Transverse colon (tissue), 4 donors: ENCODE measurements at regions not wholly inside any gene's neighbourhood (a gene's known extent, or its start where the extent isn't known, plus 50 kb on each side); places are given as distances from the start of the nearest gene placed in this dataset.

Experiments
- DNase-seq: peaks from one replicate; pipeline ENCODE4 v3.0.0-alpha.2; 2019
- H3K27ac ChIP-seq, 4 donors: fragments of 200-600 bp; sonication (generic); 2 replicates each; pipeline ENCODE4 v1.5.1; 2016 to 2018; ENCODE audit warnings: inconsistent platforms in 4 of 4
- H3K27me3 ChIP-seq: fragments of 200-600 bp; sonication (generic); 2 replicates; pipeline ENCODE4 v1.5.1; 2017; ENCODE audit warnings: inconsistent platforms
- H3K36me3 ChIP-seq, 4 donors: fragments of 200-600 bp; sonication (generic); 2 replicates each; pipeline ENCODE4 v1.5.1; 2017 to 2019; ENCODE audit warnings: inconsistent platforms in 4 of 4
- H3K4me1 ChIP-seq, 4 donors: fragments of 200-600 bp; sonication (generic); 2 replicates each; pipeline ENCODE4 v1.5.1; 2017 to 2020; ENCODE audit warnings: inconsistent platforms in 4 of 4
- H3K4me3 ChIP-seq, 4 donors: fragments of 200-600 bp; sonication (generic); 1 replicate in 1 of 4; 2 replicates in 3 of 4; pipeline versions ENCODE4 v1.5.1 to v1.6.1; 2017 to 2019; ENCODE audit warnings: inconsistent platforms in 4 of 4
- H3K9me3 ChIP-seq, 2 donors: fragments of 200-600 bp; sonication (generic); 2 replicates each; pipeline ENCODE4 v1.5.1; 2017 to 2019; ENCODE audit warnings: inconsistent platforms in 2 of 2
- CTCF ChIP-seq, 5 experiments: fragments of 200-600 bp in 3 of 5; fragments of 450-650 bp in 2 of 5; sonication (generic) in 3 of 5; IDR thresholded peaks; 1 replicate in 2 of 5; 2 replicates in 3 of 5; pipeline ENCODE4 v1.5.1; 2016 to 2017; ENCODE audit warnings: antibody characterized with exemption in 5 of 5, inconsistent platforms in 3 of 5, mild to moderate bottlenecking in 2 of 5, moderate library complexity in 1 of 5
- EP300 ChIP-seq: sonication (generic); formaldehyde crosslinking; IDR thresholded peaks from one replicate; pipeline ENCODE4 v1.6.1; 2017; ENCODE audit warnings: antibody characterized with exemption, low read depth
- POLR2A ChIP-seq: fragments of 450-650 bp; IDR thresholded peaks from one replicate; pipeline ENCODE4 v1.6.1; 2016; ENCODE audit warnings: antibody characterized with exemption, mild to moderate bottlenecking, moderate library complexity
- POLR2AphosphoS5 ChIP-seq, 3 donors: sonication (generic); formaldehyde crosslinking; IDR thresholded peaks; one replicate each; pipeline ENCODE4 v1.6.1; 2016; ENCODE audit warnings: antibody characterized with exemption in 3 of 3
- WGBS, 2 donors: methylation state at CpG; one replicate each; pipeline ENCODE4 v1.1.5; 2018; ENCODE audit warnings: low coverage in 1 of 2; 5-methylcytosine and 5-hydroxymethylcytosine counted together
- in situ Hi-C, 4 donors: fragments of 200-750 bp; cut with MboI; loops; one replicate each; pipeline versions ENCODE4 v1.15.0 to v1.15.1; 2017; ENCODE audit warnings: low sequenced_read_pairs in 3 of 4, low pct_ligation_motif_present in 1 of 4, low pct_unique_long_range_greater_than_20kb in 1 of 4
- intact Hi-C: fragments of 100-400 bp; cut with DNase I; formaldehyde crosslinking; loops from one replicate; pipeline ENCODE4 v1.15.1; 2023; ENCODE audit warnings: low total_unique reads

DNA sequence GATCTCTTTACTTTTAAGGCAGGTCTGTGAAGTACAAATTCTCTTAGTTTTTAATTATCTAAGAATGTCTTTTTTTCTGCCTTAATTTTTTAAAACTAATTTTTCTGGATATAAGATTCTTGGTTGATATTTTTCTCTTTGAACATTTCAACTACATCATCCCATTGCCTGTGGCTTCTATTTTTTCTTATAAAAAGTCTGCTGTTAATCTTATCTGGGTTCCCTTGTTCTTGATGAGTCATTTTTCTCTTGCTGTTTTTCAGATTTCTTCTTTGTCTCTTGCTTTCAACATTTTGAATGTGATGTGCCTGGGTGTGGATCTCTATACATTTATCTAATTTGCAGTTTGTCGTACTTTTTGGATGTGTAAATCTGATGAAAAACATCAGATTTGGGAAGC lies 525.2 kb upstream of the PBX1 start:
- WGBS, 2 donors: 34 to 36% methylated on average over 1 of the region's 1 CpG
- intact Hi-C loops: no loop called here
- no peaks in the 10 kb centered on the region for H3K36me3 ChIP-seq

GRCh38 chr1:164040754-164041153 lies 518.2 kb upstream of the PBX1 start:
- H3K27ac ChIP-seq: no peak overlapping the region
- no peaks in the 10 kb centered on the region for H3K36me3 ChIP-seq
- TF ChIP-seq EP300 (no peak), POLR2A (no peak), POLR2AphosphoS5 (IDR thresholded peaks at IDR 0.05) (no peak)
- DNase-seq: no peak
- intact Hi-C loops (no loop called here), in situ Hi-C loops (no loop called here)
- 85 to 93% methylated on average over 1 of the region's 1 CpG for WGBS, 2 donors
- H3K27me3 ChIP-seq: no peaks in the 10 kb centered on the region
- H3K9me3 ChIP-seq: no peaks in the 10 kb centered on the region
- no peaks in the 10 kb centered on the region for H3K4me1 ChIP-seq
- no peak overlapping the region for H3K4me3 ChIP-seq

More for the DNA sequence above, 525.2 kb upstream of the PBX1 start:
- in situ Hi-C loops: no loop called here
- H3K9me3 ChIP-seq: peaks cover 9 to 14% of the 10 kb centered on the region in 2 donors
- TF ChIP-seq POLR2AphosphoS5 (IDR thresholded peaks at IDR 0.05) (no peak), CTCF (IDR thresholded peaks at IDR 0.05) (no peak)
- H3K4me1 ChIP-seq: no peaks in the 10 kb centered on the region
- no peaks in the 10 kb centered on the region for H3K27me3 ChIP-seq
- H3K4me3 ChIP-seq: no peak overlapping the region
- no peak overlapping the region for H3K27ac ChIP-seq
- DNase-seq: no peak

DNA sequence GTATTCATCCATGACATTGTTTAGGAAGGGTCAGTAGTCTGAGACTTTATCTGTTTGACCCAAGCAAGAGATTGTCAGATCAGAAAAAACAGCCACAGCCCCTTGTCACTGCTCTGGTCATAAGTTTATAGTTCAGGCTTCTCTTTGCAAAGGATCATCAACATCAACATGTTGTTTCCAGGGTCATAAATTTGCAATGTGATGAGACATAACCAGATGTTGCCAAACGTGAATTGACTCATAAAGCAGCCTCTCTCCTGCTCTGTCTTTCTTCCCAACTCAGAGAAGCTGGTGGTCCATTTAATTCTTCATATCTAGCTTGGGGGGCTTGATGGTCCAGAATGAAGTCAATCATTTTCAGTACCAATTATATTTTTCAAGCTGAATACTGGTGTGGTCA lies 507.2 kb upstream of the PBX1 start:
- Histone ChIP-seq H3K9me3 (no peaks in the 10 kb centered on the region), H3K27me3 (no peaks in the 10 kb centered on the region), H3K4me1 (no peaks in the 10 kb centered on the region), H3K27ac (no peak overlapping the region), H3K4me3 (no peak overlapping the region), H3K36me3 (no peaks in the 10 kb centered on the region)
- intact Hi-C loops: loop anchor here (5.0 kb wide), 1 partner anchor 576 kb away; no protein-coding TSS in a partner anchor
- in situ Hi-C loops: no loop called here
- no peak for DNase-seq
- TF ChIP-seq POLR2AphosphoS5 (IDR thresholded peaks at IDR 0.05): no peak
- no peak for TF ChIP-seq EP300
- no peak for TF ChIP-seq CTCF (IDR thresholded peaks at IDR 0.05)
- TF ChIP-seq POLR2A: no peak
- WGBS, 2 donors: 12% methylated on average over 1 of the region's 1 CpG; no CpG with 5 or more reads in 1 of the 2 donors

DNA sequence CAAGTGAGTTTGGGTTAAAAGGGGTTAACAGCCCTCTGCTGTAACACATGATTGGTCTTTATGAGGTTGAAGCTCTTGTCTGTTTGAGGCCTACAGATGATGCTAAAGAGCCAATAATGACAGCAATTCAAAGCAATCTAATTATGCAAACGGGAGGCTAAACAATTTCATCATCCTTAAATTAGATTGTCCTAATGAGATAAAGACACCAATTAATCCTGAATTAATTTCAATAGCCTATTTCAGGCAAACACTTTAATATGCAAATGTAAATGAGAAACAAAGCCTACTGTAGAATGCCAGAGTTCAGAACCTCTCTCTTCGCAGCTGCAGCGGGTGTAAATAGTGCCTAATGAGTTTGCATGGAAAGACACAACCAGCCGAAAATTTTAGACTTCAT lies 504.7 kb upstream of the PBX1 start:
- Histone ChIP-seq H3K27me3 (no peaks in the 10 kb centered on the region), H3K27ac (no peak overlapping the region), H3K36me3 (no peaks in the 10 kb centered on the region), H3K9me3 (no peaks in the 10 kb centered on the region), H3K4me1 (no peaks in the 10 kb centered on the region), H3K4me3 (no peak overlapping the region)
- WGBS, 2 donors: 82 to 87% methylated on average over 4 of the region's 4 CpGs
- no peak for DNase-seq
- in situ Hi-C loops: no loop called here
- no peak for TF ChIP-seq POLR2AphosphoS5 (IDR thresholded peaks at IDR 0.05)
- no peak for TF ChIP-seq EP300
- intact Hi-C loops: loop anchor here (5.0 kb wide), 1 partner anchor 573 kb away; no protein-coding TSS in a partner anchor

DNA sequence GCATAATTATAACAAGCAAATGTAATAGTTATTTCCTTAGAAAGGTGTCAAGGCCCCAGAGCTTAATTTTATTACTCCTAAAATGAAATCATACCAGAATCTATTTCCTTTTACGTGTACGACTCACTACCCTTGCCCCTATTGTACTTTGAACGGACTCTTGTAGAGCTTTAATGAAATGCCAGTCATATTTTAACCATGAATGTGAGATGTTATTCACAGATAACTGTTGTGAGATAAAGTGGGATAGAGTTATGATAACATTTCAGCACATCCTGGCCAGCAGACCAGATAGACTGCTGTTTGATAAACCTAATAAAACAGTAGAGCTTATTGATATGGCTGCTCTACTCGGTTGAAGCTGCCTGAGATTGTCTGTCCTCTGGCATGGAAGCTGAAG lies 500.8 kb upstream of the PBX1 start:
- no peak overlapping the region for H3K4me3 ChIP-seq
- H3K27me3 ChIP-seq: no peaks in the 10 kb centered on the region
- no peak overlapping the region for H3K27ac ChIP-seq
- no peaks in the 10 kb centered on the region for H3K36me3 ChIP-seq
- intact Hi-C loops (no loop called here), in situ Hi-C loops (no loop called here)
- WGBS, 2 donors: 48 to 50% methylated on average over 3 to 4 of the region's 4 CpGs
- no peak for TF ChIP-seq POLR2AphosphoS5 (IDR thresholded peaks at IDR 0.05)
- no peak for TF ChIP-seq CTCF (IDR thresholded peaks at IDR 0.05)
- TF ChIP-seq EP300: no peak
- no peak for TF ChIP-seq POLR2A
- DNase-seq: no peak
- no peaks in the 10 kb centered on the region for H3K4me1 ChIP-seq
- no peaks in the 10 kb centered on the region for H3K9me3 ChIP-seq
